Right lobe of liver (tissue), 6 donors: ENCODE measurements at regions not wholly inside any gene's neighbourhood (a gene's known extent, or its start where the extent isn't known, plus 50 kb on each side); places are given as distances from the start of the nearest gene placed in this dataset.
"Not testable (repeated sequence)": the region's sequence is repeated elsewhere in the genome, so short reads cannot be mapped to it uniquely, and the experiment has no call there.

Experiments
- ATAC-seq, 4 donors: fragments of 200-7000 bp; cut with Tn5 transposase; one replicate each; pipeline ENCODE4 v1.9.1; 2020; ENCODE audit warnings: mild to moderate bottlenecking in 4 of 4, moderate library complexity in 4 of 4
- DNase-seq, 3 donors: peaks; one replicate each; pipeline ENCODE4 v3.0.0-alpha.2; 2020
- H3K27ac ChIP-seq, 3 donors: fragments of 200-600 bp; one replicate each; pipeline ENCODE4 v1.8.0; 2022
- H3K27me3 ChIP-seq, 2 donors: fragments of 200-600 bp; one replicate each; pipeline ENCODE4 v1.8.0; 2022
- H3K36me3 ChIP-seq, 4 donors: fragments of 200-600 bp; sonication (generic) in 1 of 4; one replicate each; pipeline versions ENCODE4 v1.5.1 to v1.8.0; 2017 to 2022; ENCODE audit warnings: control low read depth in 1 of 4
- H3K4me1 ChIP-seq, 4 donors: fragments of 200-600 bp; sonication (generic) in 1 of 4; one replicate each; pipeline versions ENCODE4 v1.5.1 to v1.8.0; 2017 to 2022; ENCODE audit warnings: control low read depth in 1 of 4
- H3K4me3 ChIP-seq, 3 donors: fragments of 200-600 bp; one replicate each; pipeline ENCODE4 v1.8.0; 2022
- H3K9me3 ChIP-seq, 4 donors: fragments of 200-600 bp; sonication (generic) in 1 of 4; one replicate each; pipeline versions ENCODE4 v1.5.1 to v1.8.0; 2017 to 2022; ENCODE audit warnings: control low read depth in 1 of 4
- POLR2A ChIP-seq: fragments of 450-650 bp; IDR thresholded peaks from one replicate; pipeline ENCODE4 v1.6.1; 2017; ENCODE audit warnings: antibody characterized with exemption, mild to moderate bottlenecking
- WGBS: methylation state at CpG from one replicate; pipeline ENCODE4 v1.1.6; 2018; ENCODE audit warnings: low coverage, low lambda C conversion rate; ENCODE audit not compliant: insufficient coverage; ENCODE audit errors: missing lambda C conversion rate; 5-methylcytosine and 5-hydroxymethylcytosine counted together
- intact Hi-C, 2 donors: fragments of 100-400 bp; cut with DNase I; formaldehyde crosslinking; loops; one replicate each; pipeline versions ENCODE4 v1.11.2 to v1.14.1; 2022
- TF ChIP-seq, protein P1 (sequence below), 4 donors: fragments of 200-600 bp in 3 of 4; fragments of 450-650 bp in 1 of 4; IDR thresholded peaks; one replicate each; pipeline versions ENCODE4 v1.5.1 to v1.8.0; 2016 to 2022; ENCODE audit warnings: antibody characterized with exemption in 4 of 4, mild to moderate bottlenecking in 2 of 4
- donor health status: DM: no; HTN: yes; CAD: no.
- donor health status: DM: no; HTN: no; CAD: no.
- donor health status: DM: no; HTN: no; CAD: no.
- donor health status: DM: no; HTN: yes; CAD: no.
- donor health status: DM: no; HTN: yes; CAD: no.

DNA sequence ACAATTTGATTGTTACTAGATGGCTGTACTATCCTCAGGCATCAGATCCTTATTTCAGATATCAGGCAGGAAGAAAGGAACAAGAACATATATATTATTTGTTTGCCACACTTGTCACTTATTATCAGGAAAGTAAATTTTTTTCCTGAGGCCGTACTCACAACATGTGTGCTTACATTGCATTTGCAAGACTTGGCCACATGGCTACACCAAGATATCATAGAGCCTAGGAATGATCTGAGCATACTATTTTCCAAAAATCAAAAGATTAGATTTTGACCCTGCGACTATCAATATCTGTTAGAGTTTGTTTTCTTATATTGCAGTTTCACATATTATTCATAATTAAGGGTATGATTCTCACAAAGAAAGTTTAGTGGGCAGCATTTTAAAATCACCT, 426.2 kb upstream of the BCHE start:
- H3K4me3 ChIP-seq: no peak overlapping the region
- no peaks in the 10 kb centered on the region for H3K27me3 ChIP-seq
- WGBS: 53% methylated on average over 2 of the region's 2 CpGs
- intact Hi-C loops: no loop called here
- H3K4me1 ChIP-seq: no peaks in the 10 kb centered on the region
- TF ChIP-seq, protein P1, sequence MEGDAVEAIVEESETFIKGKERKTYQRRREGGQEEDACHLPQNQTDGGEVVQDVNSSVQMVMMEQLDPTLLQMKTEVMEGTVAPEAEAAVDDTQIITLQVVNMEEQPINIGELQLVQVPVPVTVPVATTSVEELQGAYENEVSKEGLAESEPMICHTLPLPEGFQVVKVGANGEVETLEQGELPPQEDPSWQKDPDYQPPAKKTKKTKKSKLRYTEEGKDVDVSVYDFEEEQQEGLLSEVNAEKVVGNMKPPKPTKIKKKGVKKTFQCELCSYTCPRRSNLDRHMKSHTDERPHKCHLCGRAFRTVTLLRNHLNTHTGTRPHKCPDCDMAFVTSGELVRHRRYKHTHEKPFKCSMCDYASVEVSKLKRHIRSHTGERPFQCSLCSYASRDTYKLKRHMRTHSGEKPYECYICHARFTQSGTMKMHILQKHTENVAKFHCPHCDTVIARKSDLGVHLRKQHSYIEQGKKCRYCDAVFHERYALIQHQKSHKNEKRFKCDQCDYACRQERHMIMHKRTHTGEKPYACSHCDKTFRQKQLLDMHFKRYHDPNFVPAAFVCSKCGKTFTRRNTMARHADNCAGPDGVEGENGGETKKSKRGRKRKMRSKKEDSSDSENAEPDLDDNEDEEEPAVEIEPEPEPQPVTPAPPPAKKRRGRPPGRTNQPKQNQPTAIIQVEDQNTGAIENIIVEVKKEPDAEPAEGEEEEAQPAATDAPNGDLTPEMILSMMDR (IDR thresholded peaks at IDR 0.05): no peak
- no peak for TF ChIP-seq POLR2A
- no peak for ATAC-seq
- no peak for DNase-seq
- H3K9me3 ChIP-seq: no peaks in the 10 kb centered on the region
- no peak overlapping the region for H3K27ac ChIP-seq
- no peaks in the 10 kb centered on the region for H3K36me3 ChIP-seq

- H3K36me3 ChIP-seq, H3K4me3 ChIP-seq, intact Hi-C loops, H3K4me1 ChIP-seq, H3K27ac ChIP-seq, H3K9me3 ChIP-seq, H3K27me3 ChIP-seq, ATAC-seq, DNase-seq: not testable (repeated sequence)
- no CpG with 5 or more reads among the region's 41 CpGs for WGBS
These were observed 421.1 kb upstream of the BCHE start for GRCh38 chr3:166258293-166258850.

GRCh38 chr3:166257715-166258114, 420.5 kb upstream of the BCHE start:
- ATAC-seq (no peak), DNase-seq (no peak)
- Histone ChIP-seq H3K9me3 (no peaks in the 10 kb centered on the region), H3K4me3 (no peak overlapping the region), H3K4me1 (no peaks in the 10 kb centered on the region), H3K27me3 (no peaks in the 10 kb centered on the region), H3K36me3 (no peaks in the 10 kb centered on the region), H3K27ac (no peak overlapping the region)
- 91% methylated on average over 15 of the region's 16 CpGs for WGBS
- intact Hi-C loops: no loop called here
- TF ChIP-seq, protein P1 (IDR thresholded peaks at IDR 0.05): no peak
- TF ChIP-seq POLR2A: no peak

- intact Hi-C loops: no loop called here
- no peak for ATAC-seq
- WGBS: 80% methylated on average over 2 of the region's 3 CpGs
These were observed 411.6 kb upstream of the BCHE start for GRCh38 chr3:166248784-166249183.

DNA sequence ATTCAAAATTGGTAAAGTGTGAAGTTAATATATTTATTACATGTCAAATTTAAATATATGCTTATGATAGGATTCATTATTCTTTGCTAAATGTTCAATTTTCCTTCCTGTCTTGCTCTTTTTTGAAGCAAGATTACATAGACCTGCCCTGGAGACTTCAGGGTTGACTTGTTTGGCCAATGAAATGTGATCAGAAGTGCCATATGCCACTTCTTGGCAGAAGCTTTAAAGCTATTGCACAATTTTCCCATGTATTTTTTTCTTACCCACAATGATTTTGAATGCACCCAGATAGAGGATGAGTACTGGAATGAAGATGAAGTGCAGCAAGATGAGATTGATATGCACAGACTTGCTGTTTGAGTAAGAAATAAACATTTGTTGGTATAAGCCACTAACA, 406.3 kb upstream of the BCHE start:
- H3K27me3 ChIP-seq: no peaks in the 10 kb centered on the region
- no peak overlapping the region for H3K4me3 ChIP-seq
- no peaks in the 10 kb centered on the region for H3K36me3 ChIP-seq
- H3K4me1 ChIP-seq: no peaks in the 10 kb centered on the region
- TF ChIP-seq, protein P1 (IDR thresholded peaks at IDR 0.05): no peak
- TF ChIP-seq POLR2A: no peak
- H3K27ac ChIP-seq: no peak overlapping the region
- no peak for ATAC-seq
- no peak for DNase-seq
- no peaks in the 10 kb centered on the region for H3K9me3 ChIP-seq
- intact Hi-C loops: no loop called here

More at GRCh38 chr3:166248784-166249183, 411.6 kb upstream of the BCHE start:
- H3K9me3 ChIP-seq: no peaks in the 10 kb centered on the region
- H3K27ac ChIP-seq: no peak overlapping the region
- TF ChIP-seq POLR2A: no peak
- TF ChIP-seq, protein P1 (IDR thresholded peaks at IDR 0.05): no peak
- no peaks in the 10 kb centered on the region for H3K27me3 ChIP-seq
- no peaks in the 10 kb centered on the region for H3K4me1 ChIP-seq
- DNase-seq: no peak
- no peaks in the 10 kb centered on the region for H3K36me3 ChIP-seq
- H3K4me3 ChIP-seq: no peak overlapping the region
